GM18858 (cell line): ENCODE measurements at regions not wholly inside any gene's neighbourhood (a gene's known extent, or its start where the extent isn't known, plus 50 kb on each side); places are given as distances from the start of the nearest gene placed in this dataset.

Experiments used
- ATAC-seq: cut with Tn5 transposase; IDR thresholded peaks from one replicate; pipeline ENCODE4 v1.9.1; 2021; ENCODE audit not compliant: unreplicated experiment

DNA sequence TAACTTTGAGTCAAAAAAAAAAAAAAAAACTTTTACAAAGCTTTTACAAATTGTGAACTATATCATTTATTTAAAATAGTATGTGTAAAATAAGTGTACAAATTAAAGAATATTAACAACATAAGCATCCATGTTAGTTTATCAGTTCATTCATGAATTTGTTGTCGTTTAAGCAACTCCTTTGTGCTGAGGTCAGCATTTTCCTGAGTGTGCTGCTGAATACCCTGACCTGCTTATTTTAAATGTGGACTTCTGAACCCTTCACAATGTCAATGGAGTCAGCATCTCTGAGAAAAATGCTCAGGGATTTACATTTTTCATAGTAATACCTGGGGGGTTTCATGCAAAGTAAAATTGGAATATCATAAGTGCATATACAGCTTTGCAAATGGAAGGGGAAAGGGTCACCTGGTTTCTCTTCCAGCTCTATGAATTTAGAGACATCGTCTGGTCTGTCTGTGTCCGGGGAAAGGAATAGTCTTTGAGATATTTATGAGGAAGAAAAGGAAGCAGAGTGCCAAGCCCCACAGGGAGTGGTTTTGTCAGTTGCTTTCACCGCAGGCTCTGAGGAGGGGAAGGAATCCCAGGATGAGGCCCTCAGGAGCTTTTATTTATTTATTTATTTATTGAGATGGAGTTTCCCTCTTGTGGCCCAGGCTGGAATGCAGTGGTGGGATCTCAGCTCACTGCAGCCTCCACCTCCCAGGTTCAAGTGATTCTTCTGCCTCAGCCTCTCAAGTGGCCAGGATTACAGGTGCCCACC lies 125.5 kb upstream of the SVIL start:
- ATAC-seq = no peak

GRCh38 chr10:29757551-29758297 lies 123.0 kb upstream of the SVIL start:
- ATAC-seq = no peak

GRCh38 chr10:29756451-29756850 lies 121.7 kb upstream of the SVIL start:
- ATAC-seq = no peak

GRCh38 chr10:29753283-29753682 lies 118.5 kb upstream of the SVIL start:
- ATAC-seq = no peak

DNA sequence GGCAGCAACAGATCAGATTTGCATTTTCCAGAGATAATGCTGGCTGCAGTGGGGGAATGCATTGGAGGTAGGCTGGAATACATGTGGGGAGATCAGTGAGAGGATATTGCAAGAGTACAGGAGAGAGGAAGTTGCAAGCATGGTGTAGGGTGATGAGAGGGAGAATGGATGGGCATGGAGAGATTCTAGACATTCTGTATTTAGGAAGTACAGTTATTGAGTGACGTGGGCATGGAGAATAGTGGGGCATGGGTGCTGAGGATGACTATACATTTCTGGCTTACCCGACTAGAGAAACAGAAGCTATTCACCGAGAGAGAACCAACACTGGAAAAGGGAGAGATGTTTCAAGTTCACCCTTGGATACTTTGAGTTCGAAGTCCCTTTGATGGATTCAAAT lies 116.9 kb upstream of the SVIL start:
- ATAC-seq = no peak

DNA sequence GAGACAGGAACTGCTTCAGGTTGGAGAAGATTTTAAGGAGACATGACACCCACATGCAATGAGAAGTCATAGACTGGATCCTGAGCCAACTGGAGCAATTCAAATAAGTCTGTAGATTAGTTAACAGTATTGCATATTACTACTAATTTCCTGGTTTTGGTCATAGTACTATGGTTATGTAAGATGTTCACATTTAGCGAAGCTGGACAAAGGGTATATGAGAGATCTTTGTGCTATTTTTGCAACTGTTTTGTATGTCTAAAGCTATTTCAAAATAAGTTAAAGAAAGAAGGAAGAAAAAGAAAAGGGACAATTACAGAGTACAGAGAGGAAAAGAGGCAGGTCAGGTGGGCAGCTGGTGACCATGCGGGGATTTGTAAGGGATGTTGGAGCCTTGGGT lies 116.5 kb upstream of the SVIL start:
- no peak for ATAC-seq

DNA sequence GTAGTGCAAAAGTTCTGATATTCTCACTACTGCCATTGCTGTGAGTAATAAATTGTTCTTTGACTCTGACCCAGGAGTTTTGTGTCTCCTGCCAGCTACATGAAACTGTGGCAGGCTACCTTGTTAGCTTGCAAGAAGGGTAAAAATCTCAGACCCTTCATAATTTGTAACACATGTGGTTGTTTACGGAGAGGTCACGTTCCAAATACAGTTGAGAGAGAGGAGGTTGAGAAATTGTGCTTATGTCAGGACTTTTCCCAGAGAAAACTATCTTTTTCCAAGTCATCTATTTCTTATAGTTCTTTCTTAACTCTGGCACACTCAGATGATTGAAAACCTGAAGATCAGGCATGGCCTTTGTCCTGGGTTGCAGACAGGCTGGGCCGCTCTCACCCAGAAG lies 114.4 kb upstream of the SVIL start:
- no peak for ATAC-seq

DNA sequence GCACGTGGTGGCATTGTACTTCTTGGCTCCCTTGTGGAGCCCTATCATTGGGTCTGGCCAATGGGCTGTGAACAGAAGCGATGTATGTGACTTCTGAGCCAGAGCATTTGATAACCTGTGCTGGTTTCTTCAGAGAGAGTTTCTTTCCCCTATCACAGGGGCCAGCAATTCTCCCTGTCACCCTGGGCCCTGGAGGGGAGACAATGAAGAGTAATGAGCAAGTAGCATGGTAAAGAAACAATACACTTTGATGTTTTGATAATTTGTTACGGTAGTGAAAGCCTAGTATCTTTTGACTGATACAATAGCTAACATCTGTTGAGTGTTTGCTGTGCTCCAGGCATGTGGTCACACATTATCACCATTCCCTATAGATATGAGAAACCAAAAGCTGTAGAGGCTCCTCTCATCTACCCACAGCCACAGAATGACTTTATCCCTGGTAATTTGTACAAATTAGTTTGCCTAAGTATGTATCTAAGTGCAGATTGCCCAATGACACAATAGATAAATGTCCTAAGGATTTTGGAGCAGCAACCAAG lies 113.4 kb upstream of the SVIL start:
- ATAC-seq = no peak

GRCh38 chr10:29746080-29746797 lies 111.5 kb upstream of the SVIL start:
- no peak for ATAC-seq

DNA sequence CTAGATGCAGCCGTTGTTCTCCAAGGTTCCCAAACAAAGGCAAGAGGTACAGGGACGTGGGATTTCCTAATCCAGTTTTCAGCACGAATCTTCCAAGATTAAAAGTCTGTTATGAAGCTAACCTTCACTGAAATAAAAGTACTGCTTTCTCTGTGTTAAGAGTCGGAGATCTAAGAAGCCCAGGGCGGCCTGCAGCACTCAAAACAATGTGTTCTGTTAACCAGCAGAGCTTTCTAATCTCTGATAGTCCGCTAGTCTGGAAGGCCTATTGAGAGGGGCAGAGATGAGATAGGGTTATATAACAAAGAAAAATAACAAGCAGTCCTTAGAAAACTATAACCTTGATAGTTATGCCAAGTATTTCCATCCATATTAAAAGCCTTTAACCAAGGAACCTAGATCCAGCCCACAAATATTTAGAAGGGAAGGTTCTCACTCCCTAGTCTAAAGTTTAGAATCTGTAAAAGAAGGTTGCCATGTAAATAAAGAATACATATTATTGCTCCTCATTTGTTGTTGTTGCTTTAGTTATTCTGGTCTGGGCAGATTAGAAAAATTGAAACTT lies 106.3 kb upstream of the SVIL start:
- no peak for ATAC-seq

DNA sequence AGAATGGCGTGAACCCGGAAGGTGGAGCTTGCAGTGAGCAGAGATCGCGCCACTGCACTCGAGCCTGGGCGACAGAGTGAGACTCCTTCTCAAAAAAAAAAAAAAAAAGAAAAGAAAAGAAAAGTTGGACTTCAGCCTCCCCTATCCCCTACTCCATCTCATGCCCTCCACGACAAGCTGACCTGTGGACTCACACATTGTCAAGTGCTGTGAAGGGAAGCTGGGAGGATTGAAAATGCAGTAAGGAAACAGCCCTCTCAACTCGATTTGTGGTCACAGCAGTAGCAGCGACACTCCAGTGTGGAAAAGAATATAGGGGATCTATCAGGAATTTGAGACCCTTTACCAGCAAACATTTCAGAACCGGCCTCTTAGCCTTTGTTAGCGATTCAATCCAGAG lies 103.6 kb upstream of the SVIL start:
- no peak for ATAC-seq

DNA sequence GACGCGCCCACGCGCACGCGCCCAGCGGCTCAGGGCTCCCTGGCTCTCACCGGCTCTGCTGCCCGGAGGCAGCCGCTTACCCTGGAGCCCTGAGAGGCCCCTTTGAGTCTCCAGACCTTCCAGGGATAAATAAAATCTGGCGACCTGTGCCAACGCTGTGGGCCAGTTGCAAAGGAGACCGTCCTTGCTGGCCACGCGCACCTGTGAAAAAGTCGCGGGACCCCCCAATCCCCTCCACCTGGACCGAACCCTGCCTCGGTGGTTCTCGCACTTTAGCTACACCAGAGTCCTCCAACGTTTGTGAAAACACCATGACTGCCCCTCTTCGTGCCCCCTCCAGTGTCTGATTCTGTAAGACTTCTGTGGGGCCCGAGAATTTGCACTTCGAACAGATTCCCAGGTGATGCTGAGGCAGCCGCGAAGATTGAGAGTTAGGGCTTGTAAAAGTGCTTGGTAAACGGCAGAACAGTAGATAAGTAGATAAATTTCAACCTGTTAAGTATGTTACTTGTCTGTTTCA lies 102.4 kb upstream of the SVIL start:
- ATAC-seq = no peak

- no peak for ATAC-seq
These were observed 101.7 kb upstream of the SVIL start for GRCh38 chr10:29736366-29737073.

GRCh38 chr10:29735628-29736365 lies 101.0 kb upstream of the SVIL start:
- ATAC-seq = peak; percentile 85

DNA sequence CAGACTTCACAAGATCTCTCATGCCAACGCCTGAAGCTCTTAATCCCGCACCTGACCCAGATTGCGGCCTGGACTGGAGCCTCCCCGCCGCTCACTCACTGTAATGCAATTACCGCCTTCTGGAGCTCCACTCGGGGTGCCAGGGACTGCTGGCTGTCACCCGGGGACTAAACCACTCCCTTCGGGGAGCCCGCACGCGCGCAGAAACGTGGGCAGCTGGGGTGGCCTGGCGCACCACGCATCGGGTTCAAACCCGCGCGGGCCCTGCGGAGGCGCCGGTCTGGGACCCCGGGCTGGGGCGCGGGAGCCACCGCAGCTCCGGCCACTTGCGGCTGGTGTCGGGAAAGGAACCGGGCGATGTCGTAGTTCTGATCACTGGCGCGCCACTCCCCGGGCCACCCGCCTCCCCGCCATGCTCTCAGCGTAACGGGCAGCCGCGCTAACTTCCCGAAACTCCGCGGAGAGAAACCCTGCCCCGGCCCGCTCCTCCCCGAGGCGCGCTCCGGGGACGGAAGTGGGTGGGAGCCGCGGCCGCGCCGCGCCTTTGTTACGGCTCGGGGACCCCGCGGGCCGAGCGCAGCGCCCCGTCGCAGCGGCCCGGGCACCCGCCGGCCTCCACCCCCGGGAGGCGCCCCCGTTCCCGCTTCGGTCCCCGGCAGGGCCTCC lies 100.3 kb upstream of the SVIL start:
- peak; percentile 24 for ATAC-seq

DNA sequence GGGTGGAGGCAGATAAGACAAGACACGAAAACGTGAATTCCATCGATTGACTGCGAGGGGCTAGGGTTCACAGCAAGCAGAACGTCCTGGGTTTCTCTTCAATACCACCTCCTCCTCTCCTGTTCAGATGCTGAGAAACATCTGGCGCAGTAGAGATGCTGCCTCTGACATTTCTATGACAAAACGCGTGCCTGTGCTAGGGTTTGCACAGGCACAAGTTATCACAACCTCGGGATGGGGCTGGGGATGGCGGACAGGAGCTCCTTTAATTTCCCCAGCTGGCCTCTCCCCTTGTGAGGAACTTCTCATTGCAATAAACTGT lies 99.8 kb upstream of the SVIL start:
- no peak for ATAC-seq

- ATAC-seq = no peak
These were observed 98.6 kb upstream of the SVIL start for GRCh38 chr10:29733323-29733722.

DNA sequence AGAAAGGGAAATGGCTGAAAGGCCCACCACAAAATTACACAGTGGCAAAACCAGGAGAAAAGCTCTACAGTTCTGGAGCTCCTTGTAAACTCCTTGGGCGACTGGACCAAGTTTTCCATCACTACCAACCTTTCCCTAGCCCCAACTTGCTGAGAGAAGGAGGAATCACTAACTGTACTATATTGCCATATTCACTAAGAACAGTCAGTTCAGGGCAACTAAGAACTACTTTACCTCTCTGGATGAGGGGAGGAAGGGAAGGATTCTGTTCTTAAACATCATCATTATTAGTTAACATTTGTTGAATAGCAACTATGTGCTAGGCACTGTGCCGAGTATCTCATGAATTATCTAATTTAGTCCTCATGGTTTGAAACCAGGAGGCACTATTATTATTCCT lies 98.1 kb upstream of the SVIL start:
- no peak for ATAC-seq

DNA sequence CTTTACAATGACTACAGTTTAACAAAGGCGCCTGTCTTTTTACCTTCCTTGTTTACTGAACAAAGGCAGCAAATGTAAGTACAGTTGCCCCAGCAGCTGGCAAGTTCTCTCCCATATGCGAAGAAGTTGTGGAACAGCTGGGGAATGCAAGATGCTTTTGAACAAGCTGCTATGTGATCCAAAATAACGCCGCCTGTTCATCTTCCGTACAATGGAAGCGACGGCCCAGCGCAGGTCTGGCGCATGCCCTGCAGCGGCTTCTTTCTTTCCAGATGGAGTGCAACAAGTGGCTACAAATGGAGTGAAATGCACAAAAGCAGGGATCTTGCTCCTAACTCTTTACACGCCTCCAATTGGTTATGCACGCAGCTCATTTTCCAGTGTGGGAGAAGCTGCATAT lies 97.0 kb upstream of the SVIL start:
- ATAC-seq = no peak
